Body of pancreas (tissue), 4 donors: ENCODE measurements at regions not wholly inside any gene's neighbourhood (a gene's known extent, or its start where the extent isn't known, plus 50 kb on each side); places are given as distances from the start of the nearest gene placed in this dataset.

Experiments
- ATAC-seq: fragments of 150-250 bp; one replicate; pipeline ENCODE4 v1.9.1; 2016
- DNase-seq, 4 donors: peaks; one replicate each; pipeline ENCODE4 v3.0.0-alpha.2; 2019
- H3K27ac ChIP-seq, 4 donors: fragments of 200-600 bp; sonication (generic); 1 replicate in 3 of 4; 2 replicates in 1 of 4; pipeline versions ENCODE4 v1.5.1 to v1.6.1; 2016 to 2019; ENCODE audit warnings: mild to moderate bottlenecking in 1 of 4, mixed read lengths in 1 of 4, moderate library complexity in 1 of 4
- H3K27me3 ChIP-seq, 2 donors: fragments of 200-600 bp; sonication (generic); one replicate each; pipeline ENCODE4 v1.6.0; 2016; ENCODE audit warnings: mild to moderate bottlenecking in 1 of 2
- H3K36me3 ChIP-seq, 2 donors: fragments of 200-600 bp; sonication (generic); replicated peaks in 1 of 2; 2 replicates each; pipeline ENCODE4 v1.5.1; 2016; ENCODE audit warnings: low read depth in 2 of 2; ENCODE audit not compliant: insufficient read depth in 1 of 2
- H3K4me1 ChIP-seq: fragments of 200-600 bp; sonication (generic); one replicate; pipeline ENCODE4 v1.6.0; 2016
- H3K4me3 ChIP-seq, 2 donors: fragments of 200-600 bp; sonication (generic); 1 replicate in 1 of 2; 2 replicates in 1 of 2; pipeline ENCODE4 v1.5.1; 2016 to 2019
- H3K9me3 ChIP-seq, 3 donors: fragments of 200-600 bp; sonication (generic); 1 replicate in 2 of 3; 2 replicates in 1 of 3; pipeline ENCODE4 v1.5.1; 2016
- POLR2A ChIP-seq, 3 donors: fragments of 450-650 bp; IDR thresholded peaks; one replicate each; pipeline ENCODE4 v1.6.1; 2016; ENCODE audit warnings: antibody characterized with exemption in 3 of 3, mild to moderate bottlenecking in 2 of 3
- WGBS, 2 donors: methylation state at CpG; one replicate each; pipeline ENCODE4 v1.1.5; 2017; 5-methylcytosine and 5-hydroxymethylcytosine counted together
- intact Hi-C: fragments of 100-400 bp; cut with DNase I; formaldehyde crosslinking; loops from one replicate; pipeline ENCODE4 v1.15.1; 2023
- TF ChIP-seq, protein P1 (sequence below), 7 experiments: fragments of 450-650 bp in 4 of 7; fragments of 200-600 bp in 3 of 7; sonication (generic) in 3 of 7; IDR thresholded peaks; one replicate each; pipeline ENCODE4 v1.5.1; 2016 to 2019; ENCODE audit warnings: antibody characterized with exemption in 7 of 7

DNA sequence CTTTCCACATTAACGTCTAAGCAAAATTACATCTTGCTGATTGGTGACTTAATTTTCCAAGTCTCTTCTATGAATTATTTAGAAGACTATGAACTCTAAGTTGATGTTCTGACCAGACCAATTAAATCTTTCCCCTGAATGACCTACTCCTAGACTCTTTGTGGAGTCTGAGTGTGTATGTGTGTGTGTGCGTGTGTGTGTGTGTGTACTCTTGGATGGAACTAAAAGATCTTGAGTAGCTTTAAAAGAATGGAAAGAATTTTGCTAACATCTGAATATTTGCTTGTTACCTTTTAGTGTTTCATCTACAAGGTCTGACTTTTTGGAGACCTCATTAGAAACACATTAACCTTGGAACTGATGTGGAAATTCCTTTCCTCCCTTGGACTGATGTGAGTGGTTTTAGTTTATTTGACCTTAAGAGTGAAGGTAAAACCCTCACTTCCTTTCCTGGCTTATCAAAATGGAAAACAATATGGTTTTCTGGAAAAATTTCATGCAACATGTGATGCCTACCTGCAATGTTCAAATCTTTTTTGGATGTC is 257.1 kb downstream of the GATA3 start:
- no peak for ATAC-seq
- Histone ChIP-seq H3K27me3 (no peaks in the 10 kb centered on the region), H3K36me3 (no peaks in the 10 kb centered on the region), H3K4me3 (no peak overlapping the region), H3K4me1 (no peaks in the 10 kb centered on the region), H3K27ac (no peak overlapping the region), H3K9me3 (no peaks in the 10 kb centered on the region)
- 56 to 57% methylated on average over 2 of the region's 2 CpGs for WGBS, 2 donors
- intact Hi-C loops, result no loop called here
- DNase-seq, result no peak
- TF ChIP-seq, protein P1, sequence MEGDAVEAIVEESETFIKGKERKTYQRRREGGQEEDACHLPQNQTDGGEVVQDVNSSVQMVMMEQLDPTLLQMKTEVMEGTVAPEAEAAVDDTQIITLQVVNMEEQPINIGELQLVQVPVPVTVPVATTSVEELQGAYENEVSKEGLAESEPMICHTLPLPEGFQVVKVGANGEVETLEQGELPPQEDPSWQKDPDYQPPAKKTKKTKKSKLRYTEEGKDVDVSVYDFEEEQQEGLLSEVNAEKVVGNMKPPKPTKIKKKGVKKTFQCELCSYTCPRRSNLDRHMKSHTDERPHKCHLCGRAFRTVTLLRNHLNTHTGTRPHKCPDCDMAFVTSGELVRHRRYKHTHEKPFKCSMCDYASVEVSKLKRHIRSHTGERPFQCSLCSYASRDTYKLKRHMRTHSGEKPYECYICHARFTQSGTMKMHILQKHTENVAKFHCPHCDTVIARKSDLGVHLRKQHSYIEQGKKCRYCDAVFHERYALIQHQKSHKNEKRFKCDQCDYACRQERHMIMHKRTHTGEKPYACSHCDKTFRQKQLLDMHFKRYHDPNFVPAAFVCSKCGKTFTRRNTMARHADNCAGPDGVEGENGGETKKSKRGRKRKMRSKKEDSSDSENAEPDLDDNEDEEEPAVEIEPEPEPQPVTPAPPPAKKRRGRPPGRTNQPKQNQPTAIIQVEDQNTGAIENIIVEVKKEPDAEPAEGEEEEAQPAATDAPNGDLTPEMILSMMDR (IDR thresholded peaks at IDR 0.05), result no peak
- TF ChIP-seq POLR2A (IDR thresholded peaks at IDR 0.05), result no peak

DNA sequence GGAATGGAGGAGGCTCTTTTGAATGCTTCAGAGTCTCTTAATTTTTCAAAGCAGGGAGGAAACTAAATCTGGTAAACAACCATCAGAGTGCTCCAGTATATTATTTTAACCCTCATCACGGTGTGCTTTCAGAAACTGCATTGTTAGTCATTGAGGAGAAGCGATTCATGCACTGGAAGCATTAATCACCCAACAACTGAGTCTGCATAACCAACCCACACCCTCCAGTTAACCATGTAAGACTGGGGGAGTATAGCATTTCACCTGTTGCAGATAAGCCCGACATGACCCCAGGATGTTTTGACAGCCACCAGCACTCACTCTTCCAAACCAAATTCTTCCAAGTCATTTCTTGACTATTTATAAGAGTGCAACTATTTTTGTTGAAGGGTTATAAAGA is 257.6 kb downstream of the GATA3 start:
- intact Hi-C loops, result no loop called here
- Histone ChIP-seq H3K4me3 (no peak overlapping the region), H3K27me3 (no peaks in the 10 kb centered on the region), H3K4me1 (no peaks in the 10 kb centered on the region), H3K36me3 (no peaks in the 10 kb centered on the region), H3K9me3 (no peaks in the 10 kb centered on the region), H3K27ac (no peak overlapping the region)
- no peak for TF ChIP-seq POLR2A (IDR thresholded peaks at IDR 0.05)
- TF ChIP-seq, protein P1 (IDR thresholded peaks at IDR 0.05), result no peak
- DNase-seq (no peak), ATAC-seq (no peak)
- 56 to 58% methylated on average over 3 of the region's 3 CpGs for WGBS, 2 donors

DNA sequence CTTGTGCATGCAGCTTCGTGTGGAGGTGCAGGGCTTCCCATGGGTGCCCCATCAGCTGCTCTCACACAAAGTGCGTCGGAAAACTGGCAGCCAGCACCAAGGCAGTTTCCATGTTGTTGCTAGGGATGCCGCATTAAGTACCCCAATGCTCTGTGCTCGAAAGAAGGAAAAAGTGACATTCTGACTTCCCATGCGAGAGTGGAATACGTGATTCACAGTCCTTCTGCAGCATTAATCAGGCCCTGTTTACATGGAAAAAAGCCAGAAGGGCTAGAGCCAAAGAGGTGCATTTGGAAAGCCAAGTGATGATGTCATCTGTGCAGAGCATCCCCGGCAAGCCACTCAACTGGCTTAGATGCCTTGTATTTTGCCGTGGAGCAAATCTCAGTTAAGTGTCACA is 258.3 kb downstream of the GATA3 start:
- H3K27ac ChIP-seq, result no peak overlapping the region
- 47 to 70% methylated on average over 8 to 9 of the region's 9 CpGs for WGBS, 2 donors
- ATAC-seq, result no peak

GRCh38 chr10:8314486-8314885 is 260.0 kb downstream of the GATA3 start:
- TF ChIP-seq POLR2A (IDR thresholded peaks at IDR 0.05), result no peak
- TF ChIP-seq, protein P1 (IDR thresholded peaks at IDR 0.05), result no peak
- DNase-seq (no peak), ATAC-seq (no peak)
- Histone ChIP-seq H3K9me3 (no peaks in the 10 kb centered on the region), H3K27ac (no peak overlapping the region), H3K36me3 (no peaks in the 10 kb centered on the region), H3K27me3 (no peaks in the 10 kb centered on the region), H3K4me3 (no peak overlapping the region), H3K4me1 (no peaks in the 10 kb centered on the region)
- intact Hi-C loops, result no loop called here
- 76 to 82% methylated on average over 5 of the region's 5 CpGs for WGBS, 2 donors

More for the DNA sequence above, 258.3 kb downstream of the GATA3 start:
- Histone ChIP-seq H3K27me3 (no peaks in the 10 kb centered on the region), H3K36me3 (no peaks in the 10 kb centered on the region), H3K9me3 (no peaks in the 10 kb centered on the region), H3K4me3 (no peak overlapping the region), H3K4me1 (no peaks in the 10 kb centered on the region)
- TF ChIP-seq POLR2A (IDR thresholded peaks at IDR 0.05), result no peak
- TF ChIP-seq, protein P1 (IDR thresholded peaks at IDR 0.05), result no peak
- intact Hi-C loops, result no loop called here
- DNase-seq, result no peak

- TF ChIP-seq POLR2A (IDR thresholded peaks at IDR 0.05), result no peak
- TF ChIP-seq, protein P1 (IDR thresholded peaks at IDR 0.05), result no peak
- intact Hi-C loops, result no loop called here
- ATAC-seq, result no peak
- 10 to 16% methylated on average over 1 of the region's 1 CpG for WGBS, 2 donors
- no peaks in the 10 kb centered on the region for H3K4me1 ChIP-seq
- no peak for DNase-seq
- H3K4me3 ChIP-seq, result no peak overlapping the region
- no peaks in the 10 kb centered on the region for H3K36me3 ChIP-seq
- no peaks in the 10 kb centered on the region for H3K27me3 ChIP-seq
- no peak overlapping the region for H3K27ac ChIP-seq
- H3K9me3 ChIP-seq, result no peaks in the 10 kb centered on the region
These were observed 261.1 kb downstream of the GATA3 start for GRCh38 chr10:8315619-8316021.
